ENCODE measurements at regions not wholly inside any gene's neighbourhood (a gene's known extent, or its start where the extent isn't known, plus 50 kb on each side); places are given as distances from the start of the nearest gene placed in this dataset.

GRCh38 chr1:166679369-166679768 is 159.9 kb upstream of the POGK start:
- TF ChIP-seq POLR2A (IDR thresholded peaks at IDR 0.05; ENCODE audit: low read length): no peak
- TF ChIP-seq GATA1 (IDR thresholded peaks at IDR 0.05; ENCODE audit: low read depth, low read length): no peak
